IgD-negative memory B cell (primary cell): ENCODE measurements at regions not wholly inside any gene's neighbourhood (a gene's known extent, or its start where the extent isn't known, plus 50 kb on each side); places are given as distances from the start of the nearest gene placed in this dataset.
"Not testable (repeated sequence)": the region's sequence is repeated elsewhere in the genome, so short reads cannot be mapped to it uniquely, and the experiment has no call there.

Source experiments
- H3K27ac Mint-ChIP-seq, 3 donors: one replicate each; pipeline ENCODE4 v1.8.0; 2020 to 2022; ENCODE audit warnings: mild to moderate bottlenecking in 3 of 3, mixed read lengths in 3 of 3, moderate library complexity in 1 of 3
- H3K27me3 Mint-ChIP-seq: one replicate; pipeline ENCODE4 v1.8.0; 2021; ENCODE audit warnings: mixed read lengths
- H3K36me3 Mint-ChIP-seq: one replicate; pipeline ENCODE4 v1.8.0; 2020; ENCODE audit warnings: mild to moderate bottlenecking, mixed read lengths
- H3K4me1 Mint-ChIP-seq, 3 donors: one replicate each; pipeline ENCODE4 v1.8.0; 2020 to 2022; ENCODE audit warnings: mixed read lengths in 3 of 3, mild to moderate bottlenecking in 1 of 3
- H3K4me3 Mint-ChIP-seq, 4 donors: one replicate each; pipeline ENCODE4 v1.8.0; 2020 to 2022; ENCODE audit warnings: mild to moderate bottlenecking in 4 of 4, mixed read lengths in 4 of 4, moderate library complexity in 3 of 4
- H3K9me3 Mint-ChIP-seq, 3 donors: one replicate each; pipeline ENCODE4 v1.8.0; 2020 to 2021; ENCODE audit warnings: mixed read lengths in 3 of 3, mild to moderate bottlenecking in 1 of 3

- no peaks in the 10 kb centered on the region for H3K4me1 Mint-ChIP-seq
- no peak overlapping the region for H3K27ac Mint-ChIP-seq
- no peaks in the 10 kb centered on the region for H3K36me3 Mint-ChIP-seq
- H3K4me3 Mint-ChIP-seq = no peak overlapping the region
- H3K27me3 Mint-ChIP-seq = no peaks in the 10 kb centered on the region
- H3K9me3 Mint-ChIP-seq = no peaks in the 10 kb centered on the region
These were observed 267.7 kb upstream of the ACTBL2 start for GRCh38 chr5:57750282-57750681.

- H3K9me3 Mint-ChIP-seq = no peaks in the 10 kb centered on the region
- no peaks in the 10 kb centered on the region for H3K4me1 Mint-ChIP-seq
- no peaks in the 10 kb centered on the region for H3K27me3 Mint-ChIP-seq
- H3K4me3 Mint-ChIP-seq = no peak overlapping the region
- no peak overlapping the region for H3K27ac Mint-ChIP-seq
- no peaks in the 10 kb centered on the region for H3K36me3 Mint-ChIP-seq
These were observed 266.8 kb upstream of the ACTBL2 start for GRCh38 chr5:57749396-57749795.

GRCh38 chr5:57745700-57746651 lies 263.4 kb upstream of the ACTBL2 start:
- Mint-ChIP-seq H3K4me3 (no peak overlapping the region), H3K36me3 (no peaks in the 10 kb centered on the region), H3K4me1 (no peaks in the 10 kb centered on the region), H3K27me3 (no peaks in the 10 kb centered on the region), H3K27ac (no peak overlapping the region), H3K9me3 (no peaks in the 10 kb centered on the region)

GRCh38 chr5:57745029-57745428 lies 262.4 kb upstream of the ACTBL2 start:
- H3K4me1 Mint-ChIP-seq = no peaks in the 10 kb centered on the region
- H3K27me3 Mint-ChIP-seq = no peaks in the 10 kb centered on the region
- no peaks in the 10 kb centered on the region for H3K36me3 Mint-ChIP-seq
- H3K27ac Mint-ChIP-seq = no peak overlapping the region
- no peak overlapping the region for H3K4me3 Mint-ChIP-seq
- H3K9me3 Mint-ChIP-seq = no peaks in the 10 kb centered on the region

- Mint-ChIP-seq H3K27me3 (no peaks in the 10 kb centered on the region), H3K27ac (no peak overlapping the region), H3K4me3 (no peak overlapping the region), H3K4me1 (no peaks in the 10 kb centered on the region), H3K36me3 (no peaks in the 10 kb centered on the region), H3K9me3 (no peaks in the 10 kb centered on the region)
These were observed 258.7 kb upstream of the ACTBL2 start for GRCh38 chr5:57741336-57741735.

GRCh38 chr5:57738787-57739186 lies 256.2 kb upstream of the ACTBL2 start:
- H3K36me3 Mint-ChIP-seq = no peaks in the 10 kb centered on the region

GRCh38 chr5:57738301-57738700 lies 255.7 kb upstream of the ACTBL2 start:
- Mint-ChIP-seq H3K4me1 (no peaks in the 10 kb centered on the region), H3K4me3 (no peak overlapping the region), H3K27ac (no peak overlapping the region), H3K9me3 (no peaks in the 10 kb centered on the region), H3K36me3 (no peaks in the 10 kb centered on the region), H3K27me3 (no peaks in the 10 kb centered on the region)

More at GRCh38 chr5:57738787-57739186, 256.2 kb upstream of the ACTBL2 start:
- Mint-ChIP-seq H3K4me1 (no peaks in the 10 kb centered on the region), H3K4me3 (no peak overlapping the region), H3K9me3 (no peaks in the 10 kb centered on the region), H3K27ac (no peak overlapping the region), H3K27me3 (no peaks in the 10 kb centered on the region)

- Mint-ChIP-seq H3K27me3 (no peaks in the 10 kb centered on the region), H3K4me1 (no peaks in the 10 kb centered on the region), H3K4me3 (no peak overlapping the region), H3K36me3 (no peaks in the 10 kb centered on the region), H3K9me3 (no peaks in the 10 kb centered on the region), H3K27ac (no peak overlapping the region)
These were observed 254.1 kb upstream of the ACTBL2 start for GRCh38 chr5:57736716-57737115.

GRCh38 chr5:57735279-57736153 lies 252.9 kb upstream of the ACTBL2 start:
- H3K9me3 Mint-ChIP-seq, H3K4me3 Mint-ChIP-seq, H3K27me3 Mint-ChIP-seq, H3K36me3 Mint-ChIP-seq, H3K4me1 Mint-ChIP-seq, H3K27ac Mint-ChIP-seq: not testable (repeated sequence)

- Mint-ChIP-seq H3K36me3 (no peaks in the 10 kb centered on the region), H3K27ac (no peak overlapping the region), H3K27me3 (no peaks in the 10 kb centered on the region), H3K9me3 (peaks cover 0 to 3% (median 0%) of the 10 kb centered on the region in 3 donors), H3K4me3 (no peak overlapping the region), H3K4me1 (no peaks in the 10 kb centered on the region)
These were observed 251.7 kb upstream of the ACTBL2 start for GRCh38 chr5:57734296-57734695.

GRCh38 chr5:57727591-57727990 lies 245.0 kb upstream of the ACTBL2 start:
- H3K4me1 Mint-ChIP-seq = no peaks in the 10 kb centered on the region
- no peaks in the 10 kb centered on the region for H3K36me3 Mint-ChIP-seq
- no peak overlapping the region for H3K4me3 Mint-ChIP-seq
- peaks cover 4% of the 10 kb centered on the region for H3K27me3 Mint-ChIP-seq
- H3K9me3 Mint-ChIP-seq = peaks cover 2 to 3% (median 3%) of the 10 kb centered on the region in 3 donors
- no peak overlapping the region for H3K27ac Mint-ChIP-seq

- no peak overlapping the region for H3K4me3 Mint-ChIP-seq
- H3K36me3 Mint-ChIP-seq = no peaks in the 10 kb centered on the region
- peaks cover 0 to 3% (median 2%) of the 10 kb centered on the region in 3 donors for H3K9me3 Mint-ChIP-seq
- H3K27me3 Mint-ChIP-seq = peaks cover 4% of the 10 kb centered on the region
- no peak overlapping the region for H3K27ac Mint-ChIP-seq
- H3K4me1 Mint-ChIP-seq = no peaks in the 10 kb centered on the region
These were observed 243.3 kb upstream of the ACTBL2 start for GRCh38 chr5:57725658-57726504.

GRCh38 chr5:57724836-57725235 lies 242.2 kb upstream of the ACTBL2 start:
- H3K9me3 Mint-ChIP-seq = peaks cover 0 to 3% (median 2%) of the 10 kb centered on the region in 3 donors
- H3K27ac Mint-ChIP-seq = no peak overlapping the region
- H3K27me3 Mint-ChIP-seq = peaks cover 4% of the 10 kb centered on the region
- H3K36me3 Mint-ChIP-seq = no peaks in the 10 kb centered on the region
- no peak overlapping the region for H3K4me3 Mint-ChIP-seq
- H3K4me1 Mint-ChIP-seq = no peaks in the 10 kb centered on the region

- Mint-ChIP-seq H3K27me3 (peaks cover 1% of the 10 kb centered on the region), H3K36me3 (no peaks in the 10 kb centered on the region)
These were observed 238.6 kb upstream of the ACTBL2 start for GRCh38 chr5:57721226-57721625.

GRCh38 chr5:57720656-57721055 lies 238.0 kb upstream of the ACTBL2 start:
- H3K27ac Mint-ChIP-seq = no peak overlapping the region
- H3K36me3 Mint-ChIP-seq = no peaks in the 10 kb centered on the region
- no peaks in the 10 kb centered on the region for H3K9me3 Mint-ChIP-seq
- H3K27me3 Mint-ChIP-seq = peaks cover 1% of the 10 kb centered on the region
- H3K4me3 Mint-ChIP-seq = no peak overlapping the region
- no peaks in the 10 kb centered on the region for H3K4me1 Mint-ChIP-seq

More at GRCh38 chr5:57721226-57721625, 238.6 kb upstream of the ACTBL2 start:
- Mint-ChIP-seq H3K9me3 (no peaks in the 10 kb centered on the region), H3K27ac (no peak overlapping the region), H3K4me1 (no peaks in the 10 kb centered on the region), H3K4me3 (no peak overlapping the region)
